HL-60 (cell line): ENCODE measurements at regions not wholly inside any gene's neighbourhood (a gene's known extent, or its start where the extent isn't known, plus 50 kb on each side); places are given as distances from the start of the nearest gene placed in this dataset.

Experiments
- DNase-seq, 2 experiments: peaks; one replicate each; pipeline ENCODE4 v3.0.0-alpha.2; 2010 to 2020; ENCODE audit warnings: low read depth in 1 of 2, low spot score in 1 of 2
- H3K27ac ChIP-seq: fragments of 250-450 bp; sonication (Bioruptor Pico); replicated peaks from 2 replicates; pipeline ENCODE4 v1.5.1; 2020; ENCODE audit warnings: mild to moderate bottlenecking, moderate library complexity
- H3K27me3 ChIP-seq: fragments of 250-450 bp; sonication (Bioruptor Pico); 2 replicates; pipeline ENCODE4 v1.5.1; 2021; ENCODE audit warnings: mild to moderate bottlenecking, moderate library complexity; ENCODE audit not compliant: insufficient read depth, poor library complexity, severe bottlenecking
- H3K4me3 ChIP-seq: replicated peaks from 2 replicates; pipeline ENCODE4 v1.5.1; 2011; ENCODE audit warnings: mild to moderate bottlenecking, control low read depth, low read length; ENCODE audit not compliant: insufficient read depth
- GABPA ChIP-seq: IDR thresholded peaks from 2 replicates; pipeline ENCODE4 v1.6.1; 2012; ENCODE audit warnings: low read depth
- POLR2AphosphoS5 ChIP-seq: IDR thresholded peaks from 2 replicates; pipeline ENCODE4 v1.6.1; 2012; ENCODE audit warnings: low read depth
- SPI1 ChIP-seq: IDR thresholded peaks from 2 replicates; pipeline ENCODE4 v1.6.1; 2012; ENCODE audit warnings: low read depth, mild to moderate bottlenecking, borderline replicate concordance
- TF ChIP-seq, protein P1 (sequence below): IDR thresholded peaks from 2 replicates; pipeline ENCODE4 v1.6.1; 2012; ENCODE audit warnings: low read depth; ENCODE audit not compliant: insufficient replicate concordance
- TF ChIP-seq, protein P2 (sequence below): IDR thresholded peaks from one replicate; pipeline ENCODE4 v1.5.1; 2011; ENCODE audit warnings: low read length, control low read depth, inconsistent platforms; ENCODE audit not compliant: insufficient read depth

- H3K27ac ChIP-seq = no peak overlapping the region
- TF ChIP-seq POLR2AphosphoS5 (no peak), GABPA (no peak), SPI1 (no peak)
- no peaks in the 10 kb centered on the region for H3K27me3 ChIP-seq
- no peak overlapping the region for H3K4me3 ChIP-seq
- DNase-seq = no peak
Observed at GRCh38 chr10:44192435-44192834, 192.5 kb downstream of the CXCL12 start.

DNA sequence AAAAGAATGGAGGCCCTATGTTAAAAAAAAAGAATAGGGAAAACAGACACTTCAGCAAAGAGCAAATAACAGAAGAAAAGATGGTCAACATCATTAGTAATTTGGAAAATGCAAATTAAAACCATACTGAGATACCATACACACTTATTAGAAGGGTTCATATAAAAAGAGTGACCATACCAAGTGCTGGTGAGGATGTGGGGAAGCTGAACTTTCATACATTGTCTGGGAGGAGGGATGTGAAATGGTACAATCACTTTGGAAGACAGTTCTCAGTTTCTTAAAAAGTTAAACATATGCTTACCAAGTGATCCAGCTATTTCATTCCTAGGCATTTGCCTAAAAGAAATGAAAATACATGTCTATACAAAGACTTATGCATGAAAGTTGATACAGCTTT is 194.4 kb downstream of the CXCL12 start:
- DNase-seq = no peak
- Histone ChIP-seq H3K27me3 (no peaks in the 10 kb centered on the region), H3K27ac (no peak overlapping the region), H3K4me3 (no peak overlapping the region)
- TF ChIP-seq SPI1 (no peak), GABPA (no peak), POLR2AphosphoS5 (no peak)
- TF ChIP-seq, protein P1, sequence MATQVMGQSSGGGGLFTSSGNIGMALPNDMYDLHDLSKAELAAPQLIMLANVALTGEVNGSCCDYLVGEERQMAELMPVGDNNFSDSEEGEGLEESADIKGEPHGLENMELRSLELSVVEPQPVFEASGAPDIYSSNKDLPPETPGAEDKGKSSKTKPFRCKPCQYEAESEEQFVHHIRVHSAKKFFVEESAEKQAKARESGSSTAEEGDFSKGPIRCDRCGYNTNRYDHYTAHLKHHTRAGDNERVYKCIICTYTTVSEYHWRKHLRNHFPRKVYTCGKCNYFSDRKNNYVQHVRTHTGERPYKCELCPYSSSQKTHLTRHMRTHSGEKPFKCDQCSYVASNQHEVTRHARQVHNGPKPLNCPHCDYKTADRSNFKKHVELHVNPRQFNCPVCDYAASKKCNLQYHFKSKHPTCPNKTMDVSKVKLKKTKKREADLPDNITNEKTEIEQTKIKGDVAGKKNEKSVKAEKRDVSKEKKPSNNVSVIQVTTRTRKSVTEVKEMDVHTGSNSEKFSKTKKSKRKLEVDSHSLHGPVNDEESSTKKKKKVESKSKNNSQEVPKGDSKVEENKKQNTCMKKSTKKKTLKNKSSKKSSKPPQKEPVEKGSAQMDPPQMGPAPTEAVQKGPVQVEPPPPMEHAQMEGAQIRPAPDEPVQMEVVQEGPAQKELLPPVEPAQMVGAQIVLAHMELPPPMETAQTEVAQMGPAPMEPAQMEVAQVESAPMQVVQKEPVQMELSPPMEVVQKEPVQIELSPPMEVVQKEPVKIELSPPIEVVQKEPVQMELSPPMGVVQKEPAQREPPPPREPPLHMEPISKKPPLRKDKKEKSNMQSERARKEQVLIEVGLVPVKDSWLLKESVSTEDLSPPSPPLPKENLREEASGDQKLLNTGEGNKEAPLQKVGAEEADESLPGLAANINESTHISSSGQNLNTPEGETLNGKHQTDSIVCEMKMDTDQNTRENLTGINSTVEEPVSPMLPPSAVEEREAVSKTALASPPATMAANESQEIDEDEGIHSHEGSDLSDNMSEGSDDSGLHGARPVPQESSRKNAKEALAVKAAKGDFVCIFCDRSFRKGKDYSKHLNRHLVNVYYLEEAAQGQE = no peak
- TF ChIP-seq, protein P2, sequence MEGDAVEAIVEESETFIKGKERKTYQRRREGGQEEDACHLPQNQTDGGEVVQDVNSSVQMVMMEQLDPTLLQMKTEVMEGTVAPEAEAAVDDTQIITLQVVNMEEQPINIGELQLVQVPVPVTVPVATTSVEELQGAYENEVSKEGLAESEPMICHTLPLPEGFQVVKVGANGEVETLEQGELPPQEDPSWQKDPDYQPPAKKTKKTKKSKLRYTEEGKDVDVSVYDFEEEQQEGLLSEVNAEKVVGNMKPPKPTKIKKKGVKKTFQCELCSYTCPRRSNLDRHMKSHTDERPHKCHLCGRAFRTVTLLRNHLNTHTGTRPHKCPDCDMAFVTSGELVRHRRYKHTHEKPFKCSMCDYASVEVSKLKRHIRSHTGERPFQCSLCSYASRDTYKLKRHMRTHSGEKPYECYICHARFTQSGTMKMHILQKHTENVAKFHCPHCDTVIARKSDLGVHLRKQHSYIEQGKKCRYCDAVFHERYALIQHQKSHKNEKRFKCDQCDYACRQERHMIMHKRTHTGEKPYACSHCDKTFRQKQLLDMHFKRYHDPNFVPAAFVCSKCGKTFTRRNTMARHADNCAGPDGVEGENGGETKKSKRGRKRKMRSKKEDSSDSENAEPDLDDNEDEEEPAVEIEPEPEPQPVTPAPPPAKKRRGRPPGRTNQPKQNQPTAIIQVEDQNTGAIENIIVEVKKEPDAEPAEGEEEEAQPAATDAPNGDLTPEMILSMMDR = no peak

DNA sequence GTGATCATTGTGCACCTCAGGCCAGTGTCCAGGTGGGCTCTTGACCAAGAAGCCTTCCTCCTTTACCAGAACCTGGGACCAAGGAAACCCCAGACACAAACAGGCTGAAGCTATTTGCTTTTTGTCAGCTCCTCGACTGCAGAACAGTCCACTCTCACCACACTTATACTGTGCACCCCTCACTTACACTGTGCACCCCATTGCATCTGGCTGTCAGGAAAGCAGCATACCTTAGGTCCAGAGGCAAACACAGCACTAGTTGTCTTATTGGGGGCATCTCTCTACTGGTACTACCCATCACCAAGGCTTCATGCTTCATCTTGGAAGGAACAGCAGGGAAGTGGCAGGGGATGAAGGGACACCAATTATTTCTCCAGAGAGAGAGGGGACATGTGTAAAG is 198.1 kb downstream of the CXCL12 start:
- TF ChIP-seq, protein P1 = no peak
- TF ChIP-seq, protein P2 = no peak
- H3K27me3 ChIP-seq = no peaks in the 10 kb centered on the region
- DNase-seq = no peak
- H3K27ac ChIP-seq = no peak overlapping the region
- H3K4me3 ChIP-seq = no peak overlapping the region

DNA sequence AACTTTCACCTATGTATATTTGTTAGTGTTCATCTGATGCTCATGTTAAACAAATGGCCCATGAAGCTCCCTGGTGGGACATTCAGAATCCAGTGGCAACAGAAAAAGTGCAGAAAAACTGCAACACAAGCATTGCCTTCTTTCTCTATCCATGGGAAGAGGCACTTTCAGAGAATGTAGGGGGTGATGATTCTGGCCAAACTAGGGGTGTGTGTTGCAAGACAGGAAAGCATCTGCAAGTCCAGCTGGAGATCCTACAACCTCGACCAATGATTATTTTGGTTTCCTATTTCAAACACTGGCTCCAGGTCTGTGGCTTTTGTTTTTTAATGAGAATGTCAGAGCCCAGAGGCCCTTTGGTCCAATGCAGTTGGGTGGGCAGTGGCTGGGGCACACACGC is 198.7 kb downstream of the CXCL12 start:
- DNase-seq = no peak
- Histone ChIP-seq H3K27me3 (no peaks in the 10 kb centered on the region), H3K4me3 (no peak overlapping the region), H3K27ac (no peak overlapping the region)
- TF ChIP-seq POLR2AphosphoS5 = no peak
- TF ChIP-seq, protein P1 = no peak
- TF ChIP-seq GABPA = no peak
- TF ChIP-seq, protein P2 = no peak
- no peak for TF ChIP-seq SPI1
